K562 (cell line): ENCODE measurements at regions not wholly inside any gene's neighbourhood (a gene's known extent, or its start where the extent isn't known, plus 50 kb on each side); places are given as distances from the start of the nearest gene placed in this dataset.

ENCODE experiments used
- DMBX1 ChIP-seq: fragments of 250-450 bp; sonication (Bioruptor Pico); IDR thresholded peaks from 2 replicates; pipeline ENCODE4 v1.8.0; 2022; ENCODE audit warnings: inconsistent platforms, mild to moderate bottlenecking, moderate library complexity, borderline replicate concordance
- MAZ ChIP-seq, 2 experiments: fragments of 450-650 bp in 1 of 2; sonication (generic) in 1 of 2; formaldehyde crosslinking; IDR thresholded peaks in 1 of 2; conservative IDR thresholded peaks in 1 of 2; 2 replicates each; pipeline versions ENCODE4 v1.4.0 to v1.5.0; 2020; ENCODE audit warnings: mild to moderate bottlenecking in 1 of 2, missing genetic modification reagents in 1 of 2
- NFATC3 ChIP-seq: fragments of 450-650 bp; IDR thresholded peaks from 2 replicates; pipeline ENCODE4 v1.6.1; 2017; ENCODE audit warnings: mild to moderate bottlenecking
- POLR2A ChIP-seq: fragments of 450-650 bp; conservative IDR thresholded peaks from 2 replicates; pipeline ENCODE4 v1.6.1; 2016
- ZNF41 ChIP-seq: fragments of 250-450 bp; sonication (Bioruptor Pico); conservative IDR thresholded peaks from 2 replicates; pipeline ENCODE4 v1.4.0; 2020; ENCODE audit warnings: mild to moderate bottlenecking
- ZNF583 ChIP-seq: fragments of 250-450 bp; sonication (Bioruptor Pico); IDR thresholded peaks from 2 replicates; pipeline ENCODE4 v1.4.0; 2020
- TF ChIP-seq, protein P1 (sequence below): fragments of 450-650 bp; IDR thresholded peaks from 2 replicates; pipeline ENCODE4 v1.6.1; 2017; ENCODE audit warnings: antibody characterized with exemption
- TF ChIP-seq, protein P2 (sequence below), 2 experiments: fragments of 450-650 bp in 1 of 2; sonication (generic) in 1 of 2; formaldehyde crosslinking in 1 of 2; IDR thresholded peaks in 1 of 2; conservative IDR thresholded peaks in 1 of 2; 2 replicates each; pipeline versions ENCODE4 v1.6.1 to v1.8.1; 2016 to 2023; ENCODE audit warnings: mild to moderate bottlenecking in 2 of 2, moderate library complexity in 2 of 2, inconsistent platforms in 1 of 2, missing genetic modification reagents in 1 of 2
- TF ChIP-seq, protein P3 (sequence below), 3 experiments: IDR thresholded peaks in 2 of 3; conservative IDR thresholded peaks in 1 of 3; 2 replicates each; pipeline ENCODE4 v1.5.1; 2011 to 2012; ENCODE audit warnings: low read length in 3 of 3, mild to moderate bottlenecking in 3 of 3, control low read depth in 2 of 3, improper control_type of control experiment in 1 of 3, inconsistent platforms in 1 of 3, low read depth in 1 of 3, mixed read lengths in 1 of 3, moderate library complexity in 1 of 3; ENCODE audit not compliant: insufficient read depth in 2 of 3

- TF ChIP-seq, protein P1, sequence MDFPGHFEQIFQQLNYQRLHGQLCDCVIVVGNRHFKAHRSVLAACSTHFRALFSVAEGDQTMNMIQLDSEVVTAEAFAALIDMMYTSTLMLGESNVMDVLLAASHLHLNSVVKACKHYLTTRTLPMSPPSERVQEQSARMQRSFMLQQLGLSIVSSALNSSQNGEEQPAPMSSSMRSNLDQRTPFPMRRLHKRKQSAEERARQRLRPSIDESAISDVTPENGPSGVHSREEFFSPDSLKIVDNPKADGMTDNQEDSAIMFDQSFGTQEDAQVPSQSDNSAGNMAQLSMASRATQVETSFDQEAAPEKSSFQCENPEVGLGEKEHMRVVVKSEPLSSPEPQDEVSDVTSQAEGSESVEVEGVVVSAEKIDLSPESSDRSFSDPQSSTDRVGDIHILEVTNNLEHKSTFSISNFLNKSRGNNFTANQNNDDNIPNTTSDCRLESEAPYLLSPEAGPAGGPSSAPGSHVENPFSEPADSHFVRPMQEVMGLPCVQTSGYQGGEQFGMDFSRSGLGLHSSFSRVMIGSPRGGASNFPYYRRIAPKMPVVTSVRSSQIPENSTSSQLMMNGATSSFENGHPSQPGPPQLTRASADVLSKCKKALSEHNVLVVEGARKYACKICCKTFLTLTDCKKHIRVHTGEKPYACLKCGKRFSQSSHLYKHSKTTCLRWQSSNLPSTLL: no peak
- TF ChIP-seq ZNF41 (CRISPR knock-in tag) (no peak), POLR2A (no peak), DMBX1 (CRISPR knock-in tag) (no peak), NFATC3 (no peak), ZNF583 (no peak), MAZ (CRISPR knock-in tag; conservative IDR thresholded peaks at IDR 0.05 in 1 of 2, IDR thresholded peaks at IDR 0.05 in 1 of 2) (no peak)
- TF ChIP-seq, protein P2, sequence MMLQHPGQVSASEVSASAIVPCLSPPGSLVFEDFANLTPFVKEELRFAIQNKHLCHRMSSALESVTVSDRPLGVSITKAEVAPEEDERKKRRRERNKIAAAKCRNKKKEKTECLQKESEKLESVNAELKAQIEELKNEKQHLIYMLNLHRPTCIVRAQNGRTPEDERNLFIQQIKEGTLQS (IDR thresholded peaks at IDR 0.05): no peak
- TF ChIP-seq, protein P2 (CRISPR knock-in tag; conservative IDR thresholded peaks at IDR 0.05): no peak
- TF ChIP-seq, protein P3, sequence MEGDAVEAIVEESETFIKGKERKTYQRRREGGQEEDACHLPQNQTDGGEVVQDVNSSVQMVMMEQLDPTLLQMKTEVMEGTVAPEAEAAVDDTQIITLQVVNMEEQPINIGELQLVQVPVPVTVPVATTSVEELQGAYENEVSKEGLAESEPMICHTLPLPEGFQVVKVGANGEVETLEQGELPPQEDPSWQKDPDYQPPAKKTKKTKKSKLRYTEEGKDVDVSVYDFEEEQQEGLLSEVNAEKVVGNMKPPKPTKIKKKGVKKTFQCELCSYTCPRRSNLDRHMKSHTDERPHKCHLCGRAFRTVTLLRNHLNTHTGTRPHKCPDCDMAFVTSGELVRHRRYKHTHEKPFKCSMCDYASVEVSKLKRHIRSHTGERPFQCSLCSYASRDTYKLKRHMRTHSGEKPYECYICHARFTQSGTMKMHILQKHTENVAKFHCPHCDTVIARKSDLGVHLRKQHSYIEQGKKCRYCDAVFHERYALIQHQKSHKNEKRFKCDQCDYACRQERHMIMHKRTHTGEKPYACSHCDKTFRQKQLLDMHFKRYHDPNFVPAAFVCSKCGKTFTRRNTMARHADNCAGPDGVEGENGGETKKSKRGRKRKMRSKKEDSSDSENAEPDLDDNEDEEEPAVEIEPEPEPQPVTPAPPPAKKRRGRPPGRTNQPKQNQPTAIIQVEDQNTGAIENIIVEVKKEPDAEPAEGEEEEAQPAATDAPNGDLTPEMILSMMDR (IDR thresholded peaks at IDR 0.05 in 2 of 3, conservative IDR thresholded peaks at IDR 0.05 in 1 of 3; ENCODE audit: insufficient read depth in 2 of 3, low read depth in 1 of 3, low read length in 3 of 3): no peak
Observed at GRCh38 chr3:177882124-177882648, 654.0 kb upstream of the KCNMB2 start.
